Caco-2 (cell line): ENCODE measurements at regions not wholly inside any gene's neighbourhood (a gene's known extent, or its start where the extent isn't known, plus 50 kb on each side); places are given as distances from the start of the nearest gene placed in this dataset.

Experiments used
- BruUV-seq: library from RNA; stranded (reverse); fragments of 400-500 nt; replicated peaks from 2 replicates; lab custom pipeline; 2021; lab: Mats Ljungman, UMichigan
- CTCF ChIA-PET: fragments of 300-600 bp; sonication (Branson Sonifier 250); formaldehyde crosslinking; loops from one replicate; lab custom pipeline; 2022; ENCODE audit warnings: antibody characterized with exemption; lab: Charles Lee
- POLR2A ChIA-PET: fragments of 300-600 bp; sonication (Branson Sonifier 250); formaldehyde crosslinking; loops from one replicate; lab custom pipeline; 2022; ENCODE audit warnings: antibody characterized with exemption; lab: Charles Lee
- DNase-seq, 2 experiments: peaks; one replicate each; pipeline versions ENCODE4 v3.0.0 to v3.0.0-alpha.2; 2020 to 2022
- H3K27me3 ChIP-seq: replicated peaks from 2 replicates; pipeline ENCODE4 v1.6.0; 2011; ENCODE audit warnings: low read length; ENCODE audit not compliant: control insufficient read depth, insufficient read depth
- H3K36me3 ChIP-seq: 2 replicates; pipeline ENCODE4 v1.5.1; 2011; ENCODE audit warnings: low read length; ENCODE audit not compliant: control insufficient read depth, insufficient read depth
- H3K4me1 ChIP-seq: fragments of 250-450 bp; sonication (Bioruptor Pico); 2 replicates; pipeline ENCODE4 v1.5.1; 2020; ENCODE audit warnings: mild to moderate bottlenecking
- H3K4me3 ChIP-seq: 2 replicates; pipeline ENCODE4 v1.5.1; 2011; ENCODE audit warnings: low read depth, mild to moderate bottlenecking, control low read depth, low read length
- H3K9me3 ChIP-seq: fragments of 250-450 bp; sonication (Bioruptor Pico); 2 replicates; pipeline ENCODE4 v1.5.1; 2020; ENCODE audit warnings: mild to moderate bottlenecking, moderate library complexity
- H3K27ac Mint-ChIP-seq: one replicate; pipeline ENCODE4 v1.8.0; 2022; ENCODE audit warnings: mixed read lengths; ENCODE audit not compliant: unreplicated experiment
- H3K27me3 Mint-ChIP-seq: one replicate; pipeline ENCODE4 v1.8.0; 2022; ENCODE audit warnings: mixed read lengths; ENCODE audit not compliant: insufficient read depth, unreplicated experiment
- H3K36me3 Mint-ChIP-seq: one replicate; pipeline ENCODE4 v1.8.0; 2022; ENCODE audit warnings: mild to moderate bottlenecking, mixed read lengths; ENCODE audit not compliant: insufficient read depth, unreplicated experiment
- H3K4me1 Mint-ChIP-seq: one replicate; pipeline ENCODE4 v1.8.0; 2022; ENCODE audit warnings: low read depth, mixed read lengths; ENCODE audit not compliant: unreplicated experiment
- H3K4me3 Mint-ChIP-seq: one replicate; pipeline ENCODE4 v1.8.0; 2022; ENCODE audit warnings: mild to moderate bottlenecking, moderate library complexity, mixed read lengths; ENCODE audit not compliant: unreplicated experiment
- H3K9me3 Mint-ChIP-seq: one replicate; pipeline ENCODE4 v1.8.0; 2022; ENCODE audit warnings: mixed read lengths; ENCODE audit not compliant: unreplicated experiment
- CTCF ChIP-seq, 2 experiments: fragments of 200-600 bp in 1 of 2; IDR thresholded peaks; 1 replicate in 1 of 2; 2 replicates in 1 of 2; pipeline versions ENCODE4 v1.5.1 to v1.8.0; 2011 to 2022; ENCODE audit warnings: antibody characterized with exemption in 1 of 2, control low read depth in 1 of 2, inconsistent platforms in 1 of 2, low read depth in 1 of 2, low read length in 1 of 2, mild to moderate bottlenecking in 1 of 2, moderate library complexity in 1 of 2; ENCODE audit not compliant: insufficient read depth in 1 of 2, severe bottlenecking in 1 of 2, unreplicated experiment in 1 of 2
- intact Hi-C: fragments of 100-400 bp; cut with micrococcal nuclease; formaldehyde crosslinking; loops from one replicate; pipeline ENCODE4 v1.10.0; 2022; ENCODE audit not compliant: unreplicated experiment

- H3K4me3 ChIP-seq = no peak overlapping the region
- intact Hi-C loops = no loop called here
- H3K27me3 ChIP-seq = no peaks in the 10 kb centered on the region
- H3K4me1 Mint-ChIP-seq = no peaks in the 10 kb centered on the region
- H3K9me3 ChIP-seq = no peaks in the 10 kb centered on the region
- no peak overlapping the region for H3K27ac Mint-ChIP-seq
- no TSS peak for BruUV-seq
- H3K27me3 Mint-ChIP-seq = peaks cover 21% of the 10 kb centered on the region
- ChIA-PET CTCF (no interaction called here), POLR2A (no interaction called here)
- no peak overlapping the region for H3K4me3 Mint-ChIP-seq
- DNase-seq = no peak
- no peaks in the 10 kb centered on the region for H3K9me3 Mint-ChIP-seq
- H3K36me3 Mint-ChIP-seq = no peaks in the 10 kb centered on the region
- no peaks in the 10 kb centered on the region for H3K4me1 ChIP-seq
- H3K36me3 ChIP-seq = no peaks in the 10 kb centered on the region
- no peak for TF ChIP-seq CTCF (IDR thresholded peaks at IDR 0.05; ENCODE audit: insufficient read depth in 1 of 2, low read depth in 1 of 2, low read length in 1 of 2, severe bottlenecking in 1 of 2, unreplicated experiment in 1 of 2)
Measured at GRCh38 chr5:1950708-1951103, 68.0 kb upstream of the IRX4 start.

GRCh38 chr5:1950096-1950707 lies 67.5 kb upstream of the IRX4 start:
- H3K4me3 ChIP-seq = no peak overlapping the region
- no peaks in the 10 kb centered on the region for H3K9me3 Mint-ChIP-seq
- H3K27ac Mint-ChIP-seq = no peak overlapping the region
- no peaks in the 10 kb centered on the region for H3K9me3 ChIP-seq
- no peak overlapping the region for H3K4me3 Mint-ChIP-seq
- no peaks in the 10 kb centered on the region for H3K36me3 Mint-ChIP-seq
- intact Hi-C loops = no loop called here
- peaks cover 21% of the 10 kb centered on the region for H3K27me3 Mint-ChIP-seq
- no peaks in the 10 kb centered on the region for H3K4me1 Mint-ChIP-seq
- ChIA-PET CTCF (no interaction called here), POLR2A (no interaction called here)
- no peak for TF ChIP-seq CTCF (IDR thresholded peaks at IDR 0.05; ENCODE audit: insufficient read depth in 1 of 2, low read depth in 1 of 2, low read length in 1 of 2, severe bottlenecking in 1 of 2, unreplicated experiment in 1 of 2)
- DNase-seq = no peak
- H3K4me1 ChIP-seq = no peaks in the 10 kb centered on the region
- H3K27me3 ChIP-seq = no peaks in the 10 kb centered on the region
- BruUV-seq = no TSS peak
- H3K36me3 ChIP-seq = no peaks in the 10 kb centered on the region

GRCh38 chr5:1949253-1949652 lies 66.5 kb upstream of the IRX4 start:
- Histone ChIP-seq H3K4me1 (no peaks in the 10 kb centered on the region), H3K36me3 (no peaks in the 10 kb centered on the region), H3K27me3 (no peaks in the 10 kb centered on the region), H3K4me3 (no peak overlapping the region), H3K9me3 (no peaks in the 10 kb centered on the region)
- BruUV-seq = no TSS peak
- DNase-seq = no peak
- Mint-ChIP-seq H3K4me3 (no peak overlapping the region), H3K27ac (no peak overlapping the region), H3K4me1 (no peaks in the 10 kb centered on the region), H3K27me3 (peaks cover 21% of the 10 kb centered on the region), H3K36me3 (no peaks in the 10 kb centered on the region), H3K9me3 (no peaks in the 10 kb centered on the region)
- intact Hi-C loops = no loop called here
- ChIA-PET POLR2A (no interaction called here), CTCF (interaction anchor here (0.6 kb wide), 1 partner anchor 797 kb away, joined by 4 read pairs; no protein-coding TSS in a partner anchor)
- TF ChIP-seq CTCF (IDR thresholded peaks at IDR 0.05; ENCODE audit: insufficient read depth in 1 of 2, low read depth in 1 of 2, low read length in 1 of 2, severe bottlenecking in 1 of 2, unreplicated experiment in 1 of 2) = no peak
